ENCODE measurements at regions not wholly inside any gene's neighbourhood (a gene's known extent, or its start where the extent isn't known, plus 50 kb on each side); places are given as distances from the start of the nearest gene placed in this dataset.

- TF ChIP-seq CTCF (IDR thresholded peaks at IDR 0.05) (no peak), POLR2AphosphoS5 (IDR thresholded peaks at IDR 0.05) (no peak), POLR2A (IDR thresholded peaks at IDR 0.05) (no peak)
These were observed 640.0 kb downstream of the RAB28 start for GRCh38 chr4:12844141-12844540.
